ENCODE measurements at regions not wholly inside any gene's neighbourhood (a gene's known extent, or its start where the extent isn't known, plus 50 kb on each side); places are given as distances from the start of the nearest gene placed in this dataset.

- H3K4me1 ChIP-seq (replicated peaks in 1 of 2; ENCODE audit: control insufficient read depth in 2 of 2, insufficient read depth in 2 of 2, low read length in 2 of 2): no peaks in the 10 kb centered on the region
- no TSS peak for BruUV-seq (replicated peaks)
- no peak overlapping the region for H3K27ac ChIP-seq (ENCODE audit: extremely low read depth, low read depth, low read length)
- no peak for DNase-seq (ENCODE audit: extremely low read depth in 1 of 4, low spot score in 3 of 4)
- TF ChIP-seq, protein P1, sequence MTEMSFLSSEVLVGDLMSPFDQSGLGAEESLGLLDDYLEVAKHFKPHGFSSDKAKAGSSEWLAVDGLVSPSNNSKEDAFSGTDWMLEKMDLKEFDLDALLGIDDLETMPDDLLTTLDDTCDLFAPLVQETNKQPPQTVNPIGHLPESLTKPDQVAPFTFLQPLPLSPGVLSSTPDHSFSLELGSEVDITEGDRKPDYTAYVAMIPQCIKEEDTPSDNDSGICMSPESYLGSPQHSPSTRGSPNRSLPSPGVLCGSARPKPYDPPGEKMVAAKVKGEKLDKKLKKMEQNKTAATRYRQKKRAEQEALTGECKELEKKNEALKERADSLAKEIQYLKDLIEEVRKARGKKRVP (CRISPR knock-in tag; IDR thresholded peaks at IDR 0.05): no peak
- TF ChIP-seq ZNF445 (CRISPR knock-in tag; IDR thresholded peaks at IDR 0.05; ENCODE audit: low read depth): no peak
- TF ChIP-seq, protein P2, sequence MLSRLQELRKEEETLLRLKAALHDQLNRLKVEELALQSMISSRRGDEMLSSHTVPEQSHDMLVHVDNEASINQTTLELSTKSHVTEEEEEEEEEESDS (CRISPR knock-in tag; IDR thresholded peaks at IDR 0.05): no peak
- TF ChIP-seq, protein P3, sequence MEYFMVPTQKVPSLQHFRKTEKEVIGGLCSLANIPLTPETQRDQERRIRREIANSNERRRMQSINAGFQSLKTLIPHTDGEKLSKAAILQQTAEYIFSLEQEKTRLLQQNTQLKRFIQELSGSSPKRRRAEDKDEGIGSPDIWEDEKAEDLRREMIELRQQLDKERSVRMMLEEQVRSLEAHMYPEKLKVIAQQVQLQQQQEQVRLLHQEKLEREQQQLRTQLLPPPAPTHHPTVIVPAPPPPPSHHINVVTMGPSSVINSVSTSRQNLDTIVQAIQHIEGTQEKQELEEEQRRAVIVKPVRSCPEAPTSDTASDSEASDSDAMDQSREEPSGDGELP (CRISPR knock-in tag; IDR thresholded peaks at IDR 0.05; ENCODE audit: borderline replicate concordance): no peak
- TF ChIP-seq BRCA1 (IDR thresholded peaks at IDR 0.05): no peak
- TF ChIP-seq BRCA1 (CRISPR knock-in tag; IDR thresholded peaks at IDR 0.05): no peak
- TF ChIP-seq CEBPG (CRISPR knock-in tag; IDR thresholded peaks at IDR 0.05): no peak
- no peak for TF ChIP-seq CEBPG (tag; conservative IDR thresholded peaks at IDR 0.05 in 1 of 2, IDR thresholded peaks at IDR 0.05 in 1 of 2)
- TF ChIP-seq ILF3 (IDR thresholded peaks at IDR 0.05; ENCODE audit: borderline replicate concordance): no peak
- no peak for TF ChIP-seq TAF15 (IDR thresholded peaks at IDR 0.05; ENCODE audit: low read depth, low read length)
- no peak for TF ChIP-seq MAZ (CRISPR knock-in tag; conservative IDR thresholded peaks at IDR 0.05 in 1 of 2, IDR thresholded peaks at IDR 0.05 in 1 of 2)
- no peak for TF ChIP-seq PHB (CRISPR knock-in tag; IDR thresholded peaks at IDR 0.05)
- no peak for TF ChIP-seq MTF1 (CRISPR knock-in tag; IDR thresholded peaks at IDR 0.05; ENCODE audit: borderline replicate concordance)
- TF ChIP-seq KDM2B (CRISPR knock-in tag; IDR thresholded peaks at IDR 0.05): no peak
- no peak for TF ChIP-seq SLC30A9 (CRISPR knock-in tag; IDR thresholded peaks at IDR 0.05)
- no peak for TF ChIP-seq ZNF282 (CRISPR knock-in tag; IDR thresholded peaks at IDR 0.05)
- no peak for TF ChIP-seq ZBTB12 (CRISPR knock-in tag; IDR thresholded peaks at IDR 0.05)
- no peak for TF ChIP-seq ARID2 (IDR thresholded peaks at IDR 0.05)
- TF ChIP-seq CTCFL (IDR thresholded peaks at IDR 0.05; ENCODE audit: borderline replicate concordance, insufficient read depth, low read depth, low read length, poor library complexity, severe bottlenecking): no peak
- H3K27me3 ChIP-seq (ENCODE audit: control insufficient read depth in 2 of 2, insufficient read depth in 2 of 2, low read length in 2 of 2): no peaks in the 10 kb centered on the region
- no peaks in the 10 kb centered on the region for H3K9me3 ChIP-seq (replicated peaks; ENCODE audit: control insufficient read depth, insufficient read depth, low read depth, low read length)
- H3K9me1 ChIP-seq (ENCODE audit: control insufficient read depth, insufficient read depth, low read length): no peaks in the 10 kb centered on the region
- no peaks in the 10 kb centered on the region for H4K20me1 ChIP-seq (replicated peaks; ENCODE audit: control insufficient read depth, insufficient read depth, low read length)
- no peak overlapping the region for H3K4me3 ChIP-seq
- ATAC-seq: no peak
- H2AFZ ChIP-seq (ENCODE audit: low read depth, low read length): no peak overlapping the region
- no peaks in the 10 kb centered on the region for H3K79me2 ChIP-seq (ENCODE audit: control insufficient read depth, insufficient read depth, low read length)
- POLR2A ChIA-PET: no interaction called here
- in situ Hi-C loops (cut with MboI) (no loop called here), intact Hi-C loops (cut with micrococcal nuclease) (no loop called here)
- H3K4me2 ChIP-seq (ENCODE audit: insufficient read depth, low read length): no peak overlapping the region
- CTCF ChIA-PET (ENCODE audit: low intra/inter-chr PET ratio): no interaction called here
- H3K36me3 ChIP-seq (ENCODE audit: control insufficient read depth, insufficient read depth, low read length): no peaks in the 10 kb centered on the region
- no peak overlapping the region for H3K9ac ChIP-seq (ENCODE audit: insufficient read depth in 1 of 2, low read depth in 2 of 2, low read length in 2 of 2)
- FAIRE-seq: no peak
Observed at GRCh38 chr1:218869276-218869675, 304.4 kb upstream of the LYPLAL1 start.
